Upper lobe of left lung (tissue), 6 donors: ENCODE measurements at regions not wholly inside any gene's neighbourhood (a gene's known extent, or its start where the extent isn't known, plus 50 kb on each side); places are given as distances from the start of the nearest gene placed in this dataset.

Source experiments
- ATAC-seq, 2 donors: fragments of 200-7000 bp; cut with Tn5 transposase; one replicate each; pipeline ENCODE4 v1.9.1; 2022; ENCODE audit warnings: mild to moderate bottlenecking in 2 of 2, moderate library complexity in 2 of 2; ENCODE audit not compliant: low FRiP score in 2 of 2
- DNase-seq, 2 donors: peaks; one replicate each; pipeline ENCODE4 v3.0.0-alpha.2; 2019 to 2020
- H3K27ac ChIP-seq, 4 donors: fragments of 200-600 bp; sonication (generic); one replicate each; pipeline ENCODE4 v1.5.1; 2016 to 2019
- H3K27me3 ChIP-seq, 4 donors: fragments of 200-600 bp; sonication (generic); one replicate each; pipeline ENCODE4 v1.5.1; 2017 to 2019
- H3K36me3 ChIP-seq, 4 donors: fragments of 200-600 bp; sonication (generic); one replicate each; pipeline ENCODE4 v1.5.1; 2016 to 2019
- H3K4me1 ChIP-seq, 4 donors: fragments of 200-600 bp; sonication (generic); one replicate each; pipeline ENCODE4 v1.5.1; 2018 to 2019
- H3K4me3 ChIP-seq, 4 donors: fragments of 200-600 bp; sonication (generic); one replicate each; pipeline ENCODE4 v1.5.1; 2017 to 2019; ENCODE audit warnings: mild to moderate bottlenecking in 2 of 4, moderate library complexity in 1 of 4
- H3K9me3 ChIP-seq, 4 donors: fragments of 200-600 bp; sonication (generic); one replicate each; pipeline ENCODE4 v1.5.1; 2018 to 2019
- EP300 ChIP-seq, 4 donors: sonication (generic); formaldehyde crosslinking; IDR thresholded peaks; one replicate each; pipeline ENCODE4 v1.5.1; 2017; ENCODE audit warnings: antibody characterized with exemption in 4 of 4, control low read depth in 2 of 4
- POLR2A ChIP-seq, 4 donors: fragments of 450-650 bp; IDR thresholded peaks; one replicate each; pipeline ENCODE4 v1.5.1; 2016 to 2017; ENCODE audit warnings: antibody characterized with exemption in 4 of 4, mild to moderate bottlenecking in 2 of 4
- POLR2AphosphoS5 ChIP-seq, 2 donors: sonication (generic); formaldehyde crosslinking; IDR thresholded peaks; one replicate each; pipeline ENCODE4 v1.5.1; 2017; ENCODE audit warnings: antibody characterized with exemption in 2 of 2
- WGBS, 2 donors: methylation state at CpG; one replicate each; pipeline ENCODE4 v1.1.5; 2017 to 2018; 5-methylcytosine and 5-hydroxymethylcytosine counted together
- TF ChIP-seq, protein P1 (sequence below), 6 experiments: fragments of 450-650 bp in 4 of 6; fragments of 200-600 bp in 2 of 6; sonication (generic) in 2 of 6; IDR thresholded peaks; one replicate each; pipeline ENCODE4 v1.5.1; 2016 to 2019; ENCODE audit warnings: antibody characterized with exemption in 6 of 6
- donor health status: DM: no; HTN: no; CAD: no; lungs with moderate emphysema.
- donor health status: DM: no; HTN: yes; CAD: no; lungs with severe emphysema.

DNA sequence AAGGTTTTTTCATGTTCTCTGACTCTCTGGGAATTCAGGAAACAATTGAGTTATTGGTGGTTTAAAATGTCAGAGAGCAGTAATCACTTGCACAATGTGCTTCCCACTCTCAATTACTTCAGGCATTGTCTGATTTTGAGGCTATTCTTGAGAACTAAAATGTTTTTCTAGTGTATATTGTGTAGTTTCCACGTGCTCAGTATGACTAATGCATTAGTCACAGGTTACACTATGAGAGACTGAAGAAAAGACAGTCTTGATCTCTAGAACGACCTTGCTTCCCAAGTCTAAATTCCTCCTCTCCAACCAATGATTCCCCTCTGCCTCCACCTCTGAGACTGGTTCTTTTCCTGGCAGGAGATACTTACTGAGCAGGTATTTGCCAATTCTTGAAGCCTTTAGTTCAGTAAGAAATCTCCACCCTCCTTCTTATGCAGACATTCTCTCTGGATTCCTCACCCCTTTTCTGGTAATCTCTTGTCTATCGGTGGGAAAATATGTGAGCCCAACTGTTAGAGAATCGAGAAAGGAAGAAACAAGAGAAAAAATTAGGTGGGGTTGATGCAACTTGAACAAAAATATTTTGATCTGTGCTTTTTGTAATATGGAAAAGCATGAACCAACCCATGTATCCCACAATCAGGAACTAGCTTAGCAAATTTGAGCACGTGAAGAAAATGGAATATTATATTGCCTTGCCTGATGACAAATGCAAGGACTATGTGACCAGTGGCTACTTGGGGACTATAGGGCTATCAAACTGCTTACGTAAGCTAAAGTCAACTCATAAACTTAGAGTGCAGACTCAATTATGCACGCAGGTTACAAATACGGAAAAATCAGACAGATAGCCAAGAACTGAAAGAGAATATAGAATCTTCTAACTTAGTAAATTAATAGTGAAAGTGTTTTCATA, 61.1 kb upstream of the SLC22A16 start:
- Histone ChIP-seq H3K9me3 (no peaks in the 10 kb centered on the region), H3K27ac (no peak overlapping the region), H3K27me3 (no peaks in the 10 kb centered on the region), H3K36me3 (no peaks in the 10 kb centered on the region), H3K4me1 (peaks cover 0 to 5% (median 0%) of the 10 kb centered on the region in 4 donors), H3K4me3 (no peak overlapping the region)
- 61 to 64% methylated on average over 8 of the region's 8 CpGs for WGBS, 2 donors
- TF ChIP-seq EP300 (IDR thresholded peaks at IDR 0.05) (peak in 1 of 4 donors; percentile 51), POLR2A (IDR thresholded peaks at IDR 0.05) (no peak)
- DNase-seq = no peak
- peak; percentile 68 to 86 for ATAC-seq

DNA sequence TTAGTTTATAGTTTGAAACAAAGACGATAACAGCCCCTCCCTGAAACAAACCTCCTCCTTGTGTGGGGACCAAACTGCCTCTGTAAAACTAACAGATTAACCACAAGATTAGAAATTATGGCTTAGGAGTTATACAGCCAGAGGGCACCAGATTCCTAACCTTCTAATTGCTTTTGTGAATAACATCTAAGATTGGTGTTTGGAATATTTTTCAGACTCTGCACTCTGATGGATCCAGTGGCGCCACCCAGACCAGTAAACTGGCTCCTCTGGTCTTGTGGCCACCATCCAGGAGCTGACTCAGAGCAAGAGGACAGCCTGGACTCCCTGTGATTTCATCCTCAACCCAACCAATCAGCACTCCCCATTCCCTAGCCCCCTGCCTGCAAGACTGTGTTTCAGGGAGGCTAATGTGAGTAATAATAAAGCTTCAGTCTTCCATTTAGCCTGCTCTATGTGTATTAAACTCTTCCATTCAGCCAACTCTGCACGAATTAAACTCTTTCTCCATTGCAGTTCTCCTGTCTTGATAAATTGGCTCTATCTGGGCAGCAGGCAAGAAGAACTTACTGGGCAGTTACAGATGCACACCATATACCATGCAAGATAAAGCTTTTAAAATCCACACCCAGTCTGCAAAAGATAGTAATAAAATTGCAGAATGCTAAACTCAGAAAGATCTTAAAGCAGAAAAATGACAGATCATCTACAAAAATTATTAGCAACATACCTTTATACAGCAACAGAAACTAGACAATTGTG, 58.5 kb upstream of the SLC22A16 start:
- Histone ChIP-seq H3K27ac (no peak overlapping the region), H3K27me3 (no peaks in the 10 kb centered on the region), H3K36me3 (no peaks in the 10 kb centered on the region), H3K4me1 (peaks cover 0 to 5% (median 0%) of the 10 kb centered on the region in 4 donors), H3K4me3 (no peak overlapping the region), H3K9me3 (no peaks in the 10 kb centered on the region)
- ATAC-seq = no peak
- TF ChIP-seq EP300 (IDR thresholded peaks at IDR 0.05) (no peak), POLR2AphosphoS5 (IDR thresholded peaks at IDR 0.05) (no peak), POLR2A (IDR thresholded peaks at IDR 0.05) (no peak)
- TF ChIP-seq, protein P1, sequence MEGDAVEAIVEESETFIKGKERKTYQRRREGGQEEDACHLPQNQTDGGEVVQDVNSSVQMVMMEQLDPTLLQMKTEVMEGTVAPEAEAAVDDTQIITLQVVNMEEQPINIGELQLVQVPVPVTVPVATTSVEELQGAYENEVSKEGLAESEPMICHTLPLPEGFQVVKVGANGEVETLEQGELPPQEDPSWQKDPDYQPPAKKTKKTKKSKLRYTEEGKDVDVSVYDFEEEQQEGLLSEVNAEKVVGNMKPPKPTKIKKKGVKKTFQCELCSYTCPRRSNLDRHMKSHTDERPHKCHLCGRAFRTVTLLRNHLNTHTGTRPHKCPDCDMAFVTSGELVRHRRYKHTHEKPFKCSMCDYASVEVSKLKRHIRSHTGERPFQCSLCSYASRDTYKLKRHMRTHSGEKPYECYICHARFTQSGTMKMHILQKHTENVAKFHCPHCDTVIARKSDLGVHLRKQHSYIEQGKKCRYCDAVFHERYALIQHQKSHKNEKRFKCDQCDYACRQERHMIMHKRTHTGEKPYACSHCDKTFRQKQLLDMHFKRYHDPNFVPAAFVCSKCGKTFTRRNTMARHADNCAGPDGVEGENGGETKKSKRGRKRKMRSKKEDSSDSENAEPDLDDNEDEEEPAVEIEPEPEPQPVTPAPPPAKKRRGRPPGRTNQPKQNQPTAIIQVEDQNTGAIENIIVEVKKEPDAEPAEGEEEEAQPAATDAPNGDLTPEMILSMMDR (IDR thresholded peaks at IDR 0.05) = no peak
- 55 to 71% methylated on average over 3 of the region's 3 CpGs for WGBS, 2 donors
- no peak for DNase-seq

DNA sequence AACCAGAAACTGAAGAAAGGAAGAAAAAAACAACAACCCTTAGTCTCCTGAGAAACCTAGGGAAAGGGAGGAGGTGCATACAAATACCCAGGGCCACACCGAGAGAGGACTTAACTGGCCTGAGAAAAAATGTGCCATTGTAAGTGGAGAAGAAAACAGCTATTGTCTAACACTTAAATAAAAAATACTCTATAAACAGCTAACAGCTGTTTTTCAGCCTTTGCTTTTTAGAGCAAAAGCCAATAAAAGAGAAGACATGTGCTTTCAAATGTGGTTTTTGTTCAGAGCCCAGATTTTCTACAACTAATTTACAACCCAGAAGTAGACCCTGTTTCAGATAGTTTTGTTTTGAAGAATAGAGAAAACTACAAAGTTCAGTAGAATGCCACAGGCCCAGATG, 56.0 kb upstream of the SLC22A16 start:
- Histone ChIP-seq H3K4me3 (no peak overlapping the region), H3K9me3 (no peaks in the 10 kb centered on the region), H3K27ac (no peak overlapping the region), H3K27me3 (no peaks in the 10 kb centered on the region), H3K36me3 (no peaks in the 10 kb centered on the region), H3K4me1 (peaks cover 0 to 7% (median 5%) of the 10 kb centered on the region in 4 donors)
- WGBS, 2 donors = 58 to 65% methylated on average over 1 of the region's 1 CpG
- DNase-seq (no peak), ATAC-seq (no peak)
- TF ChIP-seq EP300 (IDR thresholded peaks at IDR 0.05) (no peak), POLR2AphosphoS5 (IDR thresholded peaks at IDR 0.05) (no peak), POLR2A (IDR thresholded peaks at IDR 0.05) (no peak)
- TF ChIP-seq, protein P1 (IDR thresholded peaks at IDR 0.05) = no peak

DNA sequence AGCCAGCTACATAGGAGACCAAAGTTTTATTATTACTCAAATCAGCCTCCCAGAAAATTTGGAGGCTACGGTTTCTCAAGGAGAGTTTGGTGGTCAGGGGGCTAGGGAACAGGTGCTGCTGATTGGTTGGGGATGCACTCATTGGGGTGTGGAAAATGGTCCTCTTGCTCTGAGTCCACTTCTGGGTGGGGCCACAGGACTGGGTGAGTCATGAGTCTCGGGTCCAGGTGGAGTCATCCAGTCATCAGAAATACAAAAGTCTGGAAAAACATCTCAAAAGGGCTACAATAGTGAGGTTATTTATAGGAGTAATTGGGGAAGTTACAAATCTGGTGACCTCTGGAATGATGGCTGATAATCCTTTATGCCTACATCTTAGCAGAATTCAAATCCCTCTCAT, 54.3 kb upstream of the SLC22A16 start:
- ATAC-seq (peak in 1 of 2 donors; percentile 29), DNase-seq (no peak)
- TF ChIP-seq EP300 (IDR thresholded peaks at IDR 0.05) = no peak
- H3K27ac ChIP-seq = no peak overlapping the region
- H3K27me3 ChIP-seq = no peaks in the 10 kb centered on the region
- H3K4me3 ChIP-seq = no peak overlapping the region
- H3K4me1 ChIP-seq = peaks cover 0 to 7% (median 2%) of the 10 kb centered on the region in 4 donors
- H3K36me3 ChIP-seq = no peaks in the 10 kb centered on the region
- H3K9me3 ChIP-seq = no peaks in the 10 kb centered on the region
- 76 to 91% methylated on average over 2 of the region's 2 CpGs for WGBS, 2 donors

DNA sequence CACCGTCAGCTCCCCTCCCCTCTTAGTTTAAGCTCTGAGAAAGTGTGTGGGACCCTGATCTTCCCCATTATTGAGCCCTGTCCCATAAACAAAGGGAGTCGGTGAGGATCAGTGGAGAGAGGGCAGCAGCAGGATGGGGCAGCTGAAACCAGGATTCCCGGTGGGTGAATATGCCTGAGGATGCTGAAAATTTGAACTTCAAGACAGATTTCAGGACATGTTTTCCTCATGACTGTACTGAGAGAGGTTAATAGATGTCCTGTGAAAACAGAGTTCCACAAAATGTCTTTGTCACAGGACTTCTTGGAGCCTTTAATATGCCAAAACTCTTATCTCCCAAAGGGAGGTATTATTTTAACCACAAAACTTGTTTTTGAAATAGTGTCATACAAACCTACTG, 53.5 kb upstream of the SLC22A16 start:
- H3K9me3 ChIP-seq = no peaks in the 10 kb centered on the region
- peaks cover 0 to 7% (median 2%) of the 10 kb centered on the region in 4 donors for H3K4me1 ChIP-seq
- WGBS, 2 donors = 90% methylated on average over 3 of the region's 3 CpGs
- no peaks in the 10 kb centered on the region for H3K27me3 ChIP-seq
- ATAC-seq = no peak
- no peak for DNase-seq
- H3K27ac ChIP-seq = no peak overlapping the region
- no peak overlapping the region for H3K4me3 ChIP-seq
- H3K36me3 ChIP-seq = no peaks in the 10 kb centered on the region
- TF ChIP-seq POLR2A (IDR thresholded peaks at IDR 0.05) (no peak), POLR2AphosphoS5 (IDR thresholded peaks at IDR 0.05) (no peak), EP300 (IDR thresholded peaks at IDR 0.05) (no peak)
- TF ChIP-seq, protein P1 (IDR thresholded peaks at IDR 0.05) = no peak
